ENCODE measurements at regions not wholly inside any gene's neighbourhood (a gene's known extent, or its start where the extent isn't known, plus 50 kb on each side); places are given as distances from the start of the nearest gene placed in this dataset.

DNA sequence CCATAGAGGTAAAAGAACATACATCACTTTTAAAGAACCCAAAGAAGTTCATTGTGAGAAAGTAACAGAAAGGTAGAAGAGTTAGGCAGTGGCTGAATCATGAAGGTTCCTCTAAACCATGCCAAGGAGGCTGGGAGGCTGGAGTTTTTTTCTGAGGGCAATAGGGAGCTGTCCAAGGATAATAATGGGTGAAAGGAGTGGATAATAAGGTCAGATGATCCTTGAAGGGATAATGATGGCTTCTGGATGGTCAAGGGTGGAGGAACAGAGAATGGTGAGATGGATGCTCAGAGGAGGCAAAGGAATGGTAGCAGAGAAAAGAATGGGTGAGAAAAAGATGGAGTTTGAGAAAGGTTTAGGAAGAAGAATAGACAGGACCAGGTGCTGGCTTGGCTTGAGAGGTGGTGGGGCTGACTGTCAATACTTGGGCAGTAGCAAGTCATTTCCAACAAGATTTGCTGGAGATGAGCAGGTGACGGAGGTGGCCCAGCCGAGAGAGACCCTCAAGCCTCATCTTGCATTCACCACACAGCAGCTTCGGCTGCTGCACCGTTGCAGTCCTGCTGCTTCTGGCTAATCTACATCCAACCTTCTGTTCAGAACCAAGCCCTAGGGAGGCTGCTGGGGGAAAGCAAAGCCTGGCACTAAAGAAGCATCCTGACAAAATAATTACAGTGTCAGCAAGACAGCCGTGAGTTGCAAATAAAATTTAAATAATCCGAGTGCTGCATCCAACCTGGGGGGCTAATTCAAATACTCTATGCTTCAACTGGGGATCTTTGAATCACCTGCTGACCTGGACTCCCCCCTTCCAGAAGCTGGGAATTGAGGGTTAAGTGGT lies 131.2 kb upstream of the KCNG1 start:
- no peak for TF ChIP-seq EZH2 (IDR thresholded peaks at IDR 0.05; ENCODE audit: low read length, unreplicated experiment)
- no peak for TF ChIP-seq CTCF (conservative IDR thresholded peaks at IDR 0.05; ENCODE audit: low read depth, low read length)

Data from PC-3 (cell line).